ENCODE measurements at regions not wholly inside any gene's neighbourhood (a gene's known extent, or its start where the extent isn't known, plus 50 kb on each side); places are given as distances from the start of the nearest gene placed in this dataset.

DNA sequence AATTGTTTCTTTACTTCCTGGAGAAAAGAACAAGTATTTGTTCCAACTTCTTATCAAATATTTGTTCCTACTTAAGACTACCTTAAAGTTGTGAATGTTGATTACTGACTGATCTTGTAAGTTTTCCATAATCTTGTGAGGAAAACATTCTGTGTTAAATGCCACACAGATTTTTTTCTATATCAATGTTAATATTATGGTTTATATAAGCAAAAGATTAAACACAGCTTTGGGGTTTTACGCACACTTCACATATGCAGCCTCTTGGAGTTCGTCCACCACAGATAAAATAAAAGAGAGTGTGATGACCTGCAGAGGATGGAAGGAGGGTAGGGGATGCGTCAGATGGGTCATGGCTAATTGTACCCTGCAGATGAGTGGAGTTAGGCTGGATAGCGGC, 780.0 kb upstream of the SALL3 start:
- Histone ChIP-seq H3K9me3 (peaks cover 0 to 19% (median 0%) of the 10 kb centered on the region in 8 donors), H3K27me3 (replicated peaks in 1 of 7) (no peaks in the 10 kb centered on the region), H3K4me3 (no peak overlapping the region), H3K4me1 (no peaks in the 10 kb centered on the region), H3K36me3 (no peaks in the 10 kb centered on the region), H3K27ac (no peak overlapping the region)
- no peak for DNase-seq
- TF ChIP-seq POLR2A (IDR thresholded peaks at IDR 0.05) (no peak), POLR2AphosphoS5 (IDR thresholded peaks at IDR 0.05) (no peak)
- TF ChIP-seq, protein P1, sequence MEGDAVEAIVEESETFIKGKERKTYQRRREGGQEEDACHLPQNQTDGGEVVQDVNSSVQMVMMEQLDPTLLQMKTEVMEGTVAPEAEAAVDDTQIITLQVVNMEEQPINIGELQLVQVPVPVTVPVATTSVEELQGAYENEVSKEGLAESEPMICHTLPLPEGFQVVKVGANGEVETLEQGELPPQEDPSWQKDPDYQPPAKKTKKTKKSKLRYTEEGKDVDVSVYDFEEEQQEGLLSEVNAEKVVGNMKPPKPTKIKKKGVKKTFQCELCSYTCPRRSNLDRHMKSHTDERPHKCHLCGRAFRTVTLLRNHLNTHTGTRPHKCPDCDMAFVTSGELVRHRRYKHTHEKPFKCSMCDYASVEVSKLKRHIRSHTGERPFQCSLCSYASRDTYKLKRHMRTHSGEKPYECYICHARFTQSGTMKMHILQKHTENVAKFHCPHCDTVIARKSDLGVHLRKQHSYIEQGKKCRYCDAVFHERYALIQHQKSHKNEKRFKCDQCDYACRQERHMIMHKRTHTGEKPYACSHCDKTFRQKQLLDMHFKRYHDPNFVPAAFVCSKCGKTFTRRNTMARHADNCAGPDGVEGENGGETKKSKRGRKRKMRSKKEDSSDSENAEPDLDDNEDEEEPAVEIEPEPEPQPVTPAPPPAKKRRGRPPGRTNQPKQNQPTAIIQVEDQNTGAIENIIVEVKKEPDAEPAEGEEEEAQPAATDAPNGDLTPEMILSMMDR (IDR thresholded peaks at IDR 0.05 in 8 of 11, conservative IDR thresholded peaks at IDR 0.05 in 3 of 11), result no peak
- intact Hi-C loops (cut with DNase I; ENCODE audit: low total_unique reads), result no loop called here
- 69 to 94% (median 78%) methylated on average over 4 of the region's 4 CpGs for WGBS, 5 donors

DNA sequence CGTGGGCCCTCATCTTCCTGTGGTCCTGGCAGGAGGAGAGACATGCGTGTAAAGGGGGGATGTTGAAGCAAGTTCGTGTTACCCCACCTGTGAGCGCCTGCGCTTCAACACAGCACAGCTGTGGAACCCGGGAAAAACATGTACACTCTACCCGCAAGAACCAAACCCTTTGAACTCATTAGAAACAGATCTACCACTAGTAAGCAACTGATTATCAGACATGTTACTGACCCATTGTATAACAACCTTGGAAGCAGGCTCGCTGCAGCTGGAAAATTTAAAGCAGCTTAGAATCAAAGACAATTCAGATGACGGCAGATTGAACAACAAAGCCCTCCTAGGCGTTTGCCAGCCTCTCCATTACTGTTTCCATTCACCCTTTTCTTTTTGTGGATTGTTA, 771.7 kb upstream of the SALL3 start:
- Histone ChIP-seq H3K9me3 (no peaks in the 10 kb centered on the region), H3K4me3 (no peak overlapping the region), H3K27ac (no peak overlapping the region), H3K36me3 (no peaks in the 10 kb centered on the region), H3K27me3 (replicated peaks in 1 of 7) (no peaks in the 10 kb centered on the region), H3K4me1 (no peaks in the 10 kb centered on the region)
- no peak for TF ChIP-seq POLR2A (IDR thresholded peaks at IDR 0.05)
- TF ChIP-seq POLR2AphosphoS5 (IDR thresholded peaks at IDR 0.05), result no peak
- TF ChIP-seq, protein P1 (IDR thresholded peaks at IDR 0.05 in 8 of 11, conservative IDR thresholded peaks at IDR 0.05 in 3 of 11), result no peak
- DNase-seq, result no peak
- WGBS, 5 donors, result 76 to 83% (median 78%) methylated on average over 10 of the region's 10 CpGs
- intact Hi-C loops (cut with DNase I; ENCODE audit: low total_unique reads), result no loop called here

DNA sequence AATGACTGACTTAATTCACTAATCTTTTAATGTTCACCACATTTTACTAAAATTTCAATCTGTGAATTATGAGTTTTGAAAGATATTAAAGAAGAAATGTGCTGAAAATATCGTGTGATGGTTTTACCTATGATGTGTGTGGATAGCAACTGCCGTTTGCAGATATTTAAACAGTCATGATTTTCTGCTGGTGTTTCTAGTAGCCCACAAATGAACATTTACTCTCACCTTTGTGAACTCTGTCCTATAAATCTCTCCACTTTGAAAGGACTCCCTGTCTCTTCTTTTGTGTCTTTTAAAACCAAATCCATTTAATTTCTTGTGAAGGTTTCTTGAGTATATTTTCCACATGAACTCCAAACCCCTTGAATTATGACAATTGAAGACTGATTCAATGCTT, 771.2 kb upstream of the SALL3 start:
- no peak overlapping the region for H3K27ac ChIP-seq
- no peak for DNase-seq
- H3K9me3 ChIP-seq, result no peaks in the 10 kb centered on the region
- H3K4me3 ChIP-seq, result no peak overlapping the region
- H3K4me1 ChIP-seq, result no peaks in the 10 kb centered on the region
- intact Hi-C loops (cut with DNase I; ENCODE audit: low total_unique reads), result no loop called here
- TF ChIP-seq POLR2AphosphoS5 (IDR thresholded peaks at IDR 0.05) (no peak), POLR2A (IDR thresholded peaks at IDR 0.05) (no peak)
- TF ChIP-seq, protein P1 (IDR thresholded peaks at IDR 0.05 in 8 of 11, conservative IDR thresholded peaks at IDR 0.05 in 3 of 11), result no peak
- H3K36me3 ChIP-seq, result no peaks in the 10 kb centered on the region
- H3K27me3 ChIP-seq (replicated peaks in 1 of 7), result no peaks in the 10 kb centered on the region
- WGBS, 5 donors, result 65 to 83% (median 74%) methylated on average over 2 of the region's 2 CpGs

DNA sequence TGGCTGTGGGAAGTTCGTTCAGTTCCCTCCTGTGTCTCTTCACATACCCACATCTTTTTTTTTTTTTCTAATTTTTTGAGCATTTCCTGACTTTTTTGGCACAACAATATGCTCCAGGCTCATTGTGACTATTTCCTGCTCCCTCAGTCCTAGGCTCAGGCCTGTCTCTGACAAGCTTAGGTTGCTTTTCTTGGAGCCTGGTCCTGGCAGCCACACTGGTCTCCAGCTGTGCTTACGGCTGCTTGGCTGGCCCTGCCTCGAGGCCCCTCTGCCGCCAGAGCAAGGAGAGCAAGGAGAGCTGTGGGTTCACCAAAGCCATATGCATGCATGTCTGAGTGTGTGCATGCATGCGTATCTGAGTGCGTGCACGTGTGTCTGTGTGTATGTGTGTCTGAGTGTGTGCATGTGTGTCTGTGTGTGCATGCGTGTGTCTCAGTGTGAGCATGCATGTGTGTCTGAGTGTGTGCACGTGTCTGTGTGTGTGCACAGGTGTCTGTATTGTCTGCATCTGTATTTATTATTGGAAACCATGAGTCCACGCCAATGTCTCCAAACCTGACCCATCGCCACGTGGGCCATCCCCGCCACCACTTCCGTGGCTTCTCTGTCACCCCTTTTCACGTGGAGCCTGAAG, 766.1 kb upstream of the SALL3 start:
- intact Hi-C loops (cut with DNase I; ENCODE audit: low total_unique reads), result no loop called here
- TF ChIP-seq POLR2AphosphoS5 (IDR thresholded peaks at IDR 0.05), result no peak
- TF ChIP-seq, protein P1 (IDR thresholded peaks at IDR 0.05 in 8 of 11, conservative IDR thresholded peaks at IDR 0.05 in 3 of 11), result no peak
- no peak for TF ChIP-seq POLR2A (IDR thresholded peaks at IDR 0.05)
- no peaks in the 10 kb centered on the region for H3K4me1 ChIP-seq
- no peak for DNase-seq
- no peaks in the 10 kb centered on the region for H3K27me3 ChIP-seq (replicated peaks in 1 of 7)
- H3K9me3 ChIP-seq, result no peaks in the 10 kb centered on the region
- no peak overlapping the region for H3K27ac ChIP-seq
- no peak overlapping the region for H3K4me3 ChIP-seq
- H3K36me3 ChIP-seq, result no peaks in the 10 kb centered on the region
- 80 to 87% (median 84%) methylated on average over 14 to 15 of the region's 15 CpGs for WGBS, 5 donors

All from spleen (tissue), 11 donors.